Esophagus muscularis mucosa (tissue), 4 donors: ENCODE measurements at regions not wholly inside any gene's neighbourhood (a gene's known extent, or its start where the extent isn't known, plus 50 kb on each side); places are given as distances from the start of the nearest gene placed in this dataset.
"Not testable (repeated sequence)": the region's sequence is repeated elsewhere in the genome, so short reads cannot be mapped to it uniquely, and the experiment has no call there.

ENCODE experiments used
- DNase-seq: peaks from one replicate; pipeline ENCODE4 v3.0.0-alpha.2; 2017; ENCODE audit errors: extremely low spot score
- H3K27ac ChIP-seq, 4 donors: fragments of 200-600 bp; sonication (generic); replicated peaks in 1 of 4; 1 replicate in 3 of 4; 2 replicates in 1 of 4; pipeline ENCODE4 v1.5.1; 2016 to 2019; ENCODE audit warnings: mild to moderate bottlenecking in 1 of 4
- H3K27me3 ChIP-seq, 4 donors: fragments of 200-600 bp; sonication (generic); one replicate each; pipeline versions ENCODE4 v1.5.1 to v1.6.0; 2016 to 2019
- H3K36me3 ChIP-seq, 4 donors: fragments of 200-600 bp; sonication (generic); one replicate each; pipeline ENCODE4 v1.5.1; 2016 to 2019
- H3K4me1 ChIP-seq, 4 donors: fragments of 200-600 bp; sonication (generic); one replicate each; pipeline ENCODE4 v1.5.1; 2016 to 2019
- H3K4me3 ChIP-seq, 4 donors: fragments of 200-600 bp; sonication (generic); 1 replicate in 2 of 4; 2 replicates in 2 of 4; pipeline ENCODE4 v1.5.1; 2016 to 2019; ENCODE audit warnings: mild to moderate bottlenecking in 4 of 4, moderate library complexity in 1 of 4
- H3K9me3 ChIP-seq, 4 donors: fragments of 200-600 bp; sonication (generic); 1 replicate in 3 of 4; 2 replicates in 1 of 4; pipeline ENCODE4 v1.5.1; 2016 to 2019
- EP300 ChIP-seq: sonication (generic); formaldehyde crosslinking; IDR thresholded peaks from one replicate; pipeline ENCODE4 v1.6.1; 2017; ENCODE audit warnings: antibody characterized with exemption
- POLR2A ChIP-seq: fragments of 450-650 bp; IDR thresholded peaks from one replicate; pipeline ENCODE4 v1.6.1; 2017; ENCODE audit warnings: antibody characterized with exemption, moderate library complexity, mild to moderate bottlenecking, low read depth
- POLR2AphosphoS5 ChIP-seq, 2 donors: sonication (generic); formaldehyde crosslinking; IDR thresholded peaks; one replicate each; pipeline ENCODE4 v1.6.1; 2017; ENCODE audit warnings: antibody characterized with exemption in 2 of 2
- WGBS: methylation state at CpG from one replicate; pipeline ENCODE4 v1.1.5; 2018; 5-methylcytosine and 5-hydroxymethylcytosine counted together
- intact Hi-C: fragments of 100-400 bp; cut with DNase I; formaldehyde crosslinking; loops from one replicate; pipeline ENCODE4 v1.15.1; 2023
- TF ChIP-seq, protein P1 (sequence below), 3 experiments: fragments of 200-600 bp in 2 of 3; fragments of 450-650 bp in 1 of 3; sonication (generic) in 2 of 3; IDR thresholded peaks; one replicate each; pipeline ENCODE4 v1.5.1; 2017 to 2019; ENCODE audit warnings: antibody characterized with exemption in 3 of 3, mild to moderate bottlenecking in 2 of 3, moderate library complexity in 1 of 3

- WGBS, result 81% methylated on average over 6 of the region's 6 CpGs
- Histone ChIP-seq H3K9me3 (no peaks in the 10 kb centered on the region), H3K36me3 (no peaks in the 10 kb centered on the region), H3K27ac (no peak overlapping the region), H3K4me3 (no peak overlapping the region), H3K4me1 (no peaks in the 10 kb centered on the region), H3K27me3 (peaks cover 0 to 5% (median 0%) of the 10 kb centered on the region in 4 donors)
- DNase-seq, result no peak
- intact Hi-C loops, result no loop called here
- TF ChIP-seq EP300 (no peak), POLR2A (no peak)
Measured at GRCh38 chr15:91366111-91366510, 266.1 kb downstream of the SV2B start.

DNA sequence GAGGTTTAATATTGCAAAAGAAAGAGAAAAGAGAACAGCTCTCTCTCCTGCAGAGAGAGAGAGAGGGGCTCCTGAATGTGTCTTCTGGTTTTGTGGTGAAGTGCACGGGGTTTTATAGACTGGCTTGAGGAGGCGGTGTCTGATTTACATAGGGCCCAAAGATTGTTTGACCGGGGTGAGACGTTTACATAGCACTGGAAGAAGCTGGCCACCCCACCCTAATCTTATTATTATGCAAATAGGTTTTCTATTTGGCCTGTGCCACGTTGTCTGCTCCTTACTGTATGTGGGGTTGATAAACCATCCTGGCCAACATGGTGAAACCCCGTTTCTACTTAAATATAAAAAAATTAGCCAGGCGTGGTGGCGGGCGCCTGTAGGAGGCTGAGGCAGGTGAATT is 268.6 kb downstream of the SV2B start:
- intact Hi-C loops, result no loop called here
- no peaks in the 10 kb centered on the region for H3K4me1 ChIP-seq
- no peak for DNase-seq
- H3K27me3 ChIP-seq, result peaks cover 0 to 3% (median 0%) of the 10 kb centered on the region in 4 donors
- TF ChIP-seq POLR2A, result no peak
- no peak for TF ChIP-seq EP300
- TF ChIP-seq, protein P1, sequence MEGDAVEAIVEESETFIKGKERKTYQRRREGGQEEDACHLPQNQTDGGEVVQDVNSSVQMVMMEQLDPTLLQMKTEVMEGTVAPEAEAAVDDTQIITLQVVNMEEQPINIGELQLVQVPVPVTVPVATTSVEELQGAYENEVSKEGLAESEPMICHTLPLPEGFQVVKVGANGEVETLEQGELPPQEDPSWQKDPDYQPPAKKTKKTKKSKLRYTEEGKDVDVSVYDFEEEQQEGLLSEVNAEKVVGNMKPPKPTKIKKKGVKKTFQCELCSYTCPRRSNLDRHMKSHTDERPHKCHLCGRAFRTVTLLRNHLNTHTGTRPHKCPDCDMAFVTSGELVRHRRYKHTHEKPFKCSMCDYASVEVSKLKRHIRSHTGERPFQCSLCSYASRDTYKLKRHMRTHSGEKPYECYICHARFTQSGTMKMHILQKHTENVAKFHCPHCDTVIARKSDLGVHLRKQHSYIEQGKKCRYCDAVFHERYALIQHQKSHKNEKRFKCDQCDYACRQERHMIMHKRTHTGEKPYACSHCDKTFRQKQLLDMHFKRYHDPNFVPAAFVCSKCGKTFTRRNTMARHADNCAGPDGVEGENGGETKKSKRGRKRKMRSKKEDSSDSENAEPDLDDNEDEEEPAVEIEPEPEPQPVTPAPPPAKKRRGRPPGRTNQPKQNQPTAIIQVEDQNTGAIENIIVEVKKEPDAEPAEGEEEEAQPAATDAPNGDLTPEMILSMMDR (IDR thresholded peaks at IDR 0.05), result no peak
- TF ChIP-seq POLR2AphosphoS5 (IDR thresholded peaks at IDR 0.05), result no peak
- 66% methylated on average over 9 of the region's 9 CpGs for WGBS
- no peak overlapping the region for H3K4me3 ChIP-seq
- no peak overlapping the region for H3K27ac ChIP-seq
- H3K9me3 ChIP-seq, result peaks cover 0 to 11% (median 4%) of the 10 kb centered on the region in 4 donors
- no peaks in the 10 kb centered on the region for H3K36me3 ChIP-seq

- DNase-seq, result no peak
- 57% methylated on average over 7 of the region's 7 CpGs for WGBS
- Histone ChIP-seq H3K36me3 (no peaks in the 10 kb centered on the region), H3K4me1 (no peaks in the 10 kb centered on the region), H3K27ac (no peak overlapping the region), H3K9me3 (peaks cover 0 to 11% (median 4%) of the 10 kb centered on the region in 4 donors), H3K4me3 (no peak overlapping the region), H3K27me3 (peaks cover 0 to 13% (median 0%) of the 10 kb centered on the region in 4 donors)
- TF ChIP-seq POLR2A, result no peak
- TF ChIP-seq POLR2AphosphoS5 (IDR thresholded peaks at IDR 0.05), result no peak
- TF ChIP-seq EP300, result no peak
- TF ChIP-seq, protein P1 (IDR thresholded peaks at IDR 0.05), result no peak
- intact Hi-C loops, result no loop called here
Measured at GRCh38 chr15:91369823-91370222, 269.8 kb downstream of the SV2B start.

DNA sequence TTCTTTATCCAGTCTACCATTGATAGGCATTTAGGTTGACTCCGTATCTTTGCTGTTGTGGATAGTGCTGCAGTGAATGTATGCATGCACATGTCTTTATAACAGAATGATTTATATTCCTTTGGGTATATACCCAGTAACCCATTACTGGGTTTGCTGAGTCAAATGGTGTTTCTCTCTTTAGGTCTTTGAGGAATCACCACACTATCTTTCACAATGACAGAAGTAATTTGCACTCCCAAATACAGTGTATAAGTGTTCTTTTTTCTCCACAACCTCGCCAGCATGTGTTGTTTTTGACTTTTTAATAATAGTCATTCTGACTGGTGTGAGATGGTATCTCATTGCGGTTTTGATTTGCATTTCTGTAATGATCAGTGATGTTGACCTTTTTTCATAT is 271.3 kb downstream of the SV2B start:
- H3K4me3 ChIP-seq, intact Hi-C loops, H3K4me1 ChIP-seq, H3K27ac ChIP-seq, DNase-seq, H3K36me3 ChIP-seq: not testable (repeated sequence)
- Histone ChIP-seq H3K9me3 (peaks cover 0 to 11% (median 4%) of the 10 kb centered on the region in 4 donors), H3K27me3 (peaks cover 0 to 27% (median 0%) of the 10 kb centered on the region in 4 donors)
- 87% methylated on average over 3 of the region's 3 CpGs for WGBS

GRCh38 chr15:91374336-91374735 is 274.3 kb downstream of the SV2B start:
- Histone ChIP-seq H3K4me3 (no peak overlapping the region), H3K9me3 (peaks cover 0 to 11% (median 4%) of the 10 kb centered on the region in 4 donors), H3K4me1 (no peaks in the 10 kb centered on the region), H3K27me3 (peaks cover 0 to 27% (median 0%) of the 10 kb centered on the region in 4 donors), H3K36me3 (no peaks in the 10 kb centered on the region), H3K27ac (no peak overlapping the region)
- TF ChIP-seq POLR2A (no peak), POLR2AphosphoS5 (IDR thresholded peaks at IDR 0.05) (no peak), EP300 (no peak)
- 85% methylated on average over 3 of the region's 3 CpGs for WGBS
- intact Hi-C loops, result no loop called here
- no peak for DNase-seq

GRCh38 chr15:91376038-91376437 is 276.0 kb downstream of the SV2B start:
- peaks cover 0 to 11% (median 7%) of the 10 kb centered on the region in 4 donors for H3K9me3 ChIP-seq
- H3K36me3 ChIP-seq, result no peaks in the 10 kb centered on the region
- 65% methylated on average over 12 of the region's 12 CpGs for WGBS
- TF ChIP-seq POLR2A (no peak), EP300 (no peak), POLR2AphosphoS5 (IDR thresholded peaks at IDR 0.05) (no peak)
- TF ChIP-seq, protein P1 (IDR thresholded peaks at IDR 0.05), result no peak
- intact Hi-C loops, result no loop called here
- H3K27ac ChIP-seq, result no peak overlapping the region
- H3K4me1 ChIP-seq, result no peaks in the 10 kb centered on the region
- no peak overlapping the region for H3K4me3 ChIP-seq
- DNase-seq, result no peak
- peaks cover 0 to 27% (median 0%) of the 10 kb centered on the region in 4 donors for H3K27me3 ChIP-seq
